Epidermal melanocyte (primary cell): ENCODE measurements at regions not wholly inside any gene's neighbourhood (a gene's known extent, or its start where the extent isn't known, plus 50 kb on each side); places are given as distances from the start of the nearest gene placed in this dataset.
"Not testable (repeated sequence)": the region's sequence is repeated elsewhere in the genome, so short reads cannot be mapped to it uniquely, and the experiment has no call there.

Source experiments
- DNase-seq: peaks from one replicate; pipeline ENCODE4 v3.0.0; 2011; ENCODE audit warnings: low spot score; ENCODE audit not compliant: insufficient read length

GRCh38 chr5:104546871-104547270, 984.3 kb upstream of the NUDT12 start:
- not testable (repeated sequence) for DNase-seq

GRCh38 chr5:104541141-104541785, 978.7 kb upstream of the NUDT12 start:
- DNase-seq: no peak

GRCh38 chr5:104540448-104540847, 977.9 kb upstream of the NUDT12 start:
- DNase-seq: no peak

- DNase-seq: no peak
These were observed 977.2 kb upstream of the NUDT12 start for GRCh38 chr5:104539618-104540350.

GRCh38 chr5:104538734-104539133, 976.1 kb upstream of the NUDT12 start:
- no peak for DNase-seq

GRCh38 chr5:104533498-104533897, 970.9 kb upstream of the NUDT12 start:
- DNase-seq: no peak

GRCh38 chr5:104526866-104527265, 964.3 kb upstream of the NUDT12 start:
- no peak for DNase-seq

- DNase-seq: no peak
These were observed 951.1 kb upstream of the NUDT12 start for GRCh38 chr5:104513640-104514072.

GRCh38 chr5:104513121-104513602, 950.6 kb upstream of the NUDT12 start:
- DNase-seq: no peak

- no peak for DNase-seq
These were observed 949.7 kb upstream of the NUDT12 start for GRCh38 chr5:104512063-104512825.

- no peak for DNase-seq
These were observed 935.7 kb upstream of the NUDT12 start for GRCh38 chr5:104498281-104498680.

- no peak for DNase-seq
These were observed 931.5 kb upstream of the NUDT12 start for GRCh38 chr5:104494083-104494482.

- DNase-seq: no peak
These were observed 910.2 kb upstream of the NUDT12 start for GRCh38 chr5:104472811-104473210.

- no peak for DNase-seq
These were observed 893.5 kb upstream of the NUDT12 start for GRCh38 chr5:104456122-104456521.

GRCh38 chr5:104452550-104452949, 890.0 kb upstream of the NUDT12 start:
- DNase-seq: no peak

GRCh38 chr5:104451911-104452310, 889.3 kb upstream of the NUDT12 start:
- DNase-seq: not testable (repeated sequence)

- no peak for DNase-seq
These were observed 882.1 kb upstream of the NUDT12 start for GRCh38 chr5:104444656-104445055.

- DNase-seq: no peak
These were observed 881.1 kb upstream of the NUDT12 start for GRCh38 chr5:104443706-104444105.

- no peak for DNase-seq
These were observed 869.4 kb upstream of the NUDT12 start for GRCh38 chr5:104431981-104432380.

GRCh38 chr5:104431002-104431620, 868.5 kb upstream of the NUDT12 start:
- no peak for DNase-seq

GRCh38 chr5:104429911-104430310, 867.3 kb upstream of the NUDT12 start:
- DNase-seq: no peak

GRCh38 chr5:104421431-104421830, 858.8 kb upstream of the NUDT12 start:
- DNase-seq: no peak
